Glomerular endothelial cell (primary cell): ENCODE measurements at regions not wholly inside any gene's neighbourhood (a gene's known extent, or its start where the extent isn't known, plus 50 kb on each side); places are given as distances from the start of the nearest gene placed in this dataset.
"Not testable (repeated sequence)": the region's sequence is repeated elsewhere in the genome, so short reads cannot be mapped to it uniquely, and the experiment has no call there.

Experiments used
- DNase-seq: peaks from one replicate; pipeline ENCODE4 v3.0.0-alpha.2; 2011; ENCODE audit warnings: low read depth, low spot score; ENCODE audit errors: extremely low read depth

DNA sequence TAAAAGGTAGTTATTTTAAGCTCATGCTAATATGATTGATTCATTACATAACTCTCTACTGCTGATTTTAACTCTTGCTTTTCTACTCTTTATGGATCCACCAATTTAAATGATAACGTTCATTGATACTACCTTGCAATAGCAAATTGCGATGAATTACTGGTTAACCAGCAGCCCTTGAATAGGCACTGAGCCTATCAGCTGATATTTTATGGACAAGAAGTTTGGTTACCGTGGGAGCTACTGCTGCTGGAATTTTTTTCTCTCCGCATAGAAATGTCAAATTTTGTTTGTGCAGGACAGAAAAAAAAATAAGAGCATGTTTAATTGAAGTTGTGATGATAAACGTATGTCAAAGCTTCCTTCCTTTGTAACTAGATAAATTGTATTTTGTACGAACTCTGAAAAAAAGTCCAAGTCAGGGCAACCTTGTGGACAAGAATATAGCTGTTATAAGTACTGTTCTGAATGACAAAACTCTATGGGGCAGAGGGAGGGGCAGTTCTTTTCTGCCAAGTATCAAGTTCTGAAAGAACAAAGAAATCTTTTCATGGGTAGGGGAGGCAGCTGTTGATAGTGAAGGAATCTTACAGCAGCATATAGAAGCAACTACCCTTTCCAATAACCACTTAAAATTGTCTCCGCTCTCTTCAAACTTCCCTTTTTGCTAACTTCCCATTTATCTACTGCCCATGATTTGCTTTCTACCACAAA, 434.9 kb upstream of the PABPC4L start:
- no peak for DNase-seq

DNA sequence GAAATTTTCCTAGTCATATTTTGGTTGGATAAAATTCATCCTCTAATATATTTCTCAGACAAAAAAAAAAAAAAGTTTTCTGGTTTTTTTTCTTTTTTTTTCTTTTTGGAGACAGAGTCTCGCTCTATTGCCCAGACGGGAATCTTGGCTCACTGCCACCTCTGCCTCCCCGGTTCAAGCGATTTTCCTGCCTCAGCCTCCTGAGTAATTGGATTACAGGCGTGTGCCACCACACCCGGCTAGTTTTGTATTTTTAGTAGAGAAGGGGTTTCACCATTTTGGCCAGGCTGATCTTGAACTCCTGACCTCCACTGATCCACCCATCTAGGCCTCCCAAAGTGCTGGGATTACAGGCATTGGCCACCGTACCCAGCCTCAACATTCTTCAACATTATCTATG, 432.7 kb upstream of the PABPC4L start:
- DNase-seq, result no peak

DNA sequence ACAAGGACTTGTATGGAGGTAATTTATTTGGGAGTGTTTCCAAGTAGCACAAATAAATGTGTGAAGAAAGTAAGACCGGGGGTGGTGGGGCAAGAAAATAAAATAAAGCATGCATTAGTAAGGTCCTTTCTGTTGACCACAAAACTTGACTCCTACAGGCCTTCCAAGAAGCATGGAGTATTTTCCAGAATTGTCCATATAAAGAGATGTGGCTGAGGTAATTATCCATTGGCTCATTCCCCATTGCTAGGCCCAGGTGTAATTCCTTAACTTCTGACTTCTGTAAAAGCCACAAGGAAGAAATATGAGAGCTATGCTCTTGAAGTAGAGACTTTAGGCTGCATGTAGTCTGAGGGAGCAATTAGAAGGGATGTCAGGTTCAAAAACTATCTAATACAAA, 430.5 kb upstream of the PABPC4L start:
- no peak for DNase-seq

DNA sequence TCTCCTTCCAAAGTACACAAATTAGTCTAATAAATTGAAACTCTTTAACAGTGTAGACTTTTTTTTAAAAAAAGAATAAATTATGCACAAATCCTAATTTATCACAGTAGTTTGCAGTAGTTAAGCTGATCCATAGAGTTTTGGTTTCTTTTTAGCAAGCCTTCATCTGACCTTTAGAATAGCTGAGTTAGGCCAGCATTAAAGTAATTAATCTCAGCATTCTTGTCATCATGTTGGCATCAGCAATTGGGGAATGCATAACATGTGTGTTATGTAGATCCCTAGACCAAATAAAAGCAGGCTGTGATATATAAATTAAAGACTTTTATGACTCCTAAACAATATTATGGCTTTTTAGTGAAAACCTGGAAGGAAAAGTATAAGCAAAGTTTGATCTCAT, 426.5 kb upstream of the PABPC4L start:
- DNase-seq, result no peak

DNA sequence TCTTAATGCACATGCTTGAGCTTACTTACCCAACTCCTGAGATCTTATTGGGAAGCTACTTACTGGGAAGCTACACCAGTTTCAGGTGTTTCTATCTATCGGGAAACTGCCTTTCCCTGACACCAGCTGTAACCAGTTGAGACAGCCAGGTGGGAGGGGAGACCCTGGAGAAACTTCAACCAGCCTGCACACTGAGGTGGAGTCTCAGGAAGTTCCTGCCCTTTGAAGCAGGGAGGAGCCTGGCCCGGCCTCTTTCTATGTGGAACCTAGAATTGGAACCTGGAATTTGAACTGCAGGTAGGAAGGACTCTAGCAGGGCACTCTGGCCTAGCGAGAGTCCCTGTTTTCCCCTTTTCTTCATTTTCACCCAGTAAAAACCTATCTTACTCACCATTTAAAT, 425.8 kb upstream of the PABPC4L start:
- no peak for DNase-seq

DNA sequence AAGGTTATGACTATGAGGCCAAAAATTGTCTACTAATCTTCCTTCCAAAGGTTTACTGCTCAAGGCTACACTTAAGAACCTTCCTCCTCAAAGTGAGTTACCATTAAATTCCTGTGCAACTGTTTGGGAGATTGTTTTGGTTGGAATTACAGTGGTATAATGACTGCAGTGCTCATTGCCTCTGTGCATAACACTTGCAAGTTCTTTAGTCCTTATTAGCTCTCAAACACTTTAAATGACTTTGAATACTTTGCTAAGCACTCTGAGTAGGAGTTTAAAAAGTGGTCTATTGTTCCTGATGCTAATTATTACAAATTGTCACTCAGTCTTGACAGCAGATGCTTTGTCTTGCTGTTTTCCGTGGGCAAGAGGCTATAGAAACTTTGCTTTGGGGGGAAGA, 422.8 kb upstream of the PABPC4L start:
- no peak for DNase-seq

DNA sequence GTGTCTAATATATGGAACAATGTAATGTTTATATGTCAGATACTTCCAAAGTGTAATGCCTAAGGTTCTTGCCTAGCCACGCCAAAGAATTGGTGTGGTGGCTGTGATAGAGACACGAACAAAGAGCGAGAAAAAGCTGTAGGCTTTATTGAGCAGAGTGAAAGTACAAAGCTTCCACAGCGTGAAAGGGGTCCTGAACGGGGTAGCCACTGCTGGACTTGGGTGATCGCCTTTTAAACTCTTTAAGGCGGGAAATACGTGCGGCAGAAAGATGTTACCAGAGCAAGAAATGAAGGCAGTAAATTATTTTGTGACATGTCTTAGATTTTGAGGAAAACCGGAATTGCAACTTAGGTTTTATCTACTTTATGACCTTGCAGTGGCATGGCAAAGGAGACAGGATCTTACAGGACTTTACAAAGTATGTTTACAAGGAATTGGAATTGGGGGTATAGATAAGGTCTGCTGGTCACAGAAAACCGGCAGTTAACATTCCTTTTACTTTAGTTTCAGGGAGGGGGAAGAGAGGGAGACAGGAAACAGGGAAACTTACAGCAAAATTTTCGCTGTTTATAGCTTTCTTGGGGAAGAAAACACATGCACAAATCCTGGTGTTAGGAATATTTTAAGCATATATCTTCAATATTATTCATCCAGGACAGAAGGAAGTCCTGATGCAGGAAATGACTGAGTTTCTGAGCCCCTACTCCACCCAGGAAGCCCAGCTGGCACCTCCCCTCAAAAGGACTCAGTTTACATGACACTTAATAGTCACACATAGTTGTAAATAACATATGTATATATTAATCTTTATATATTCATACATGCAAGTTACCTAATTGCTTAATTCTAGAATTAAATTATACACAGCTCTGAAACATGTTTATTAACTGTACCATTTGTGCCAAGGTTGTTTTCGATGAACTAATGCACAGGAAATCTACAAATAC, 421.3 kb upstream of the PABPC4L start:
- DNase-seq, result peak; percentile 20

DNA sequence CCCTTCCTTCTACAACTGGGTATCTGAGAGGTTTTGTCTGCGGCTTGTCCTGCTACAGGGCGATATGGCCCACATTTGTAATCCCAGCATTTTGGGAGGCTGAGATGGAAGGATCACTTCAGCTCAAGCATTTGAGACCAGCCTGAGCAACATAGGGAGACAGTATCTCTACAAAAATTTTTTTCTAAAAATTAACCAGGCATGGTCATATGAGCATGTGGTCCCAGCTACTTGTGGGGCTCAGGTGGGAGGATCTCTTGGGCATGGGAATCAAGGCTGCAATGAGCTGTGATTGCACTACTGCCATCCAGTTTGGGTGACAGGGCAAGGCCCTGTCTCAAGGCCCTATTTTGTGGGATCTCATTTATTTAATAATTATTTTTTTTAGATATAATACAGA, 420.6 kb upstream of the PABPC4L start:
- DNase-seq, result no peak

DNA sequence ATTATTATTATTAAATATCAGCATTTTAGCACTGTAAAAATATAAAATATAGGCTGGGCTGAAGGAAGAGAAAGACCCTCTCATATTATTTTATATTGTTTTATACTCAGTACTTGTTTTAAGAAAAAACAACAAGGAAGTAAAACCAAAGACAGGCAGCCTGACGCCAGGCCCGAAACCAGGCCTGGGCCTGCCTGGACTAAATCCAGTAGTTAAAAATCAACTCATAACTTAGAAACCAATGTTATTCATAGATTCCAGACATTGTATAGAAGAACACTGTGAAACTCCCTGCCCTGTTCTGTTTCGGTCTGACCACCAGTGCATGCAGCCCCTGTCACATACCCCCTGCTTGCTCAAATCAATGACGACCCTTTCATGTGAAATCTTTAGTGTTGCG, 420.1 kb upstream of the PABPC4L start:
- not testable (repeated sequence) for DNase-seq

DNA sequence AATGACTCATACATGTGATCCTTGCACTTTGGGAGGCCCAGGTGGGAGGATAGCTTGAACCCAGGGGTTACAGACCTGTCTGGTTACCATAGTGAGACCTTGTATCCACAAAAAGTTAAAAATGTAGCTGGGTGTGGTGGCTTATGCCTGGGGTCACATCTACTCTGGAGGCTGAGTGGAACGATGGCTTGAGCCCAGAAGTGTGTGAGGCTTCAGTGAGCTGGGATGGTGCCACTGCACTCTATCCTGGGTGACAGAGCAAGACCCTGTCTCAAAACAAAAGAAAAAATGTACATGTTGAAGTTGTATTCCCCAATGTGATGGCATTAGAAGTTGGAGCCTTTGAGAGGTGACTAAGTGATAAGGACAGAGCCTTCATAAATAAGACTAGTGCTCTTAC, 409.4 kb upstream of the PABPC4L start:
- no peak for DNase-seq

DNA sequence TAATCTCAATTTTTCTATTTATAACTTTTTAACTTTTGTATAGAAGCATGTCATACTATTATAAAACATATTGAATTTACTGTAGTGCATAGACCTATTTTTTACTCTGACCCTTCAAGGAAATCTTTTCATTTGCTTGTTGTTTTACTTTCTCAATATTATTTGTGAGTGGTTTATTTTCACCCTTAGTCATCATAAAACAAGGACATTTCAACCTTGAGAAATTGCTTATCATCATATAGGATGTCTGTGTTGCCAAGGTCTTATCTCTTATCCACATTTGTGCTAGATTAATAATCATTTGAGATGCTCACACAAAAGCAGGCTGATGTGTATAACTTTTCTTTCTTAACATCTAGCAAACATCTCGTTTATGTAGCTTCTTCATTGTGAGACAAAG, 408.6 kb upstream of the PABPC4L start:
- no peak for DNase-seq

DNA sequence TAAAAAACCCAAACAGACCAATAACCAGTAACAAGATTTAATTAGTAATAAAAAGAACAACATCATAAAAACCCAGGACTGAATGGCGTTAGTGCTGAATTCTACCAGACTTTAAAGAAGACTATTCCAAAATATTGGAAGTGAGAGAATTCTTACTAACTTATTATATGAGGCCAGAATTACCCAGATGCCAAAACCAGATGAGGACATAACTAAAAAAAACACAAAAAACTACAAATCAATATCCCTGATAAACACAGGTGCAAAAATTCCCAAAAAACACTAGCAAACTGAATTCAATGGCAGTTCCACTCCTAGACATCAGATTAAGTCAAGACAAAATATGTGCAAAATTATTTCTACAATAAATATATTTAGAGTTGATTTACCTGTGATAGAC, 400.1 kb upstream of the PABPC4L start:
- no peak for DNase-seq

DNA sequence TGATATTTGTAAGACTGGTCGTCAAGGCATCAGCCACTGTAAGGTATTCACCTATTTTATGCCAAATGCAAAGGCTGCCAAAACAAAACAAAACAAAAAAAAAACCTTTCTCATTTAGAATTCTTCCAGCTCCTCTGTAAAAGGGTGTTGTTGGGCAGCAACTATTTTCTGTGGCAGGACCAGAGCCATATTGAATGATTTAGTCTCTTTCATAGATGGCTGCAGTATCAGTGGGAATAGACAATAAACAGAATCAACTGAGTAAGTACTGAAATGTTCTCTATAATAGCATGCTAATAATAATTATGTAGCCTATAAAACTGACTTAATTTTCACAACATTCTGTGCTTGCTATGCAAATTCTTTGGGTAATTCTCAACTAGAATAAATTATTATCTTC, 389.7 kb upstream of the PABPC4L start:
- DNase-seq, result no peak

DNA sequence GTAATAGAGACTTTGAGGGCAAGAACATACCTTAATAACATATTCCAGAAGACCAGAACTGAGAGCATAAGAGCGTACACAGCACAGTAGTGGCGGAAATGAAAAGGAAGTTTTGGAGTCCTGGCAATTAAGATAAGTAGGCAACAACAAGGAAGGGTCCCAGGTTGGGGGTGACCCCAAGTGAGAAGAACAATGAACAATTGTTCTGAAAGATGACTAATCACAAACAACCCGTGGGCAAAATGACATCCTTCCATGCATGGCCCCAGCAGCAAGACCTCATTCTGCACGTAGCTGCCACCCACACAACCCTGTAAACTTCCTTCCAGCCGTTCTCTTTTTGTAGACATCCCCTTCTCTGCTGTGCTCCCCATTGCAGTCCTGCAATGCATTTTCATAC, 384.4 kb upstream of the PABPC4L start:
- peak; percentile 88 for DNase-seq

DNA sequence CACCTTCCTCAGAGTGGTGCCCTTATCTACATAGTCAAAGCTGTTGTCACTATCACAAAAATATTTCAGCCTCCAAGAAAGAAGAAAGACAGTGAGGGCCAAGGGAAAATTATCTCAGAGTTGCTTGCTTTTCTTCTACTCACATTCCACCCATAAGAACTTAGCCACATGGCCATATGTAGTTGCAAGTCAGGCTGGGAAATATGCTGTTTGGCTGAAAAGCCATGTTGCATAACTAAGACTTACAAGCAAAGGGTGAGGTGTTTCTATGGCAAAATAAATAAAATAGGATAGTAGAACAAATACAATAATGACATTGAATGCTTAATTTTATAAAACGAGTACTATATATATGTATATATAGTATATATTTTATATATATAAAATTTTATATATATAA, 365.9 kb upstream of the PABPC4L start:
- DNase-seq, result no peak

DNA sequence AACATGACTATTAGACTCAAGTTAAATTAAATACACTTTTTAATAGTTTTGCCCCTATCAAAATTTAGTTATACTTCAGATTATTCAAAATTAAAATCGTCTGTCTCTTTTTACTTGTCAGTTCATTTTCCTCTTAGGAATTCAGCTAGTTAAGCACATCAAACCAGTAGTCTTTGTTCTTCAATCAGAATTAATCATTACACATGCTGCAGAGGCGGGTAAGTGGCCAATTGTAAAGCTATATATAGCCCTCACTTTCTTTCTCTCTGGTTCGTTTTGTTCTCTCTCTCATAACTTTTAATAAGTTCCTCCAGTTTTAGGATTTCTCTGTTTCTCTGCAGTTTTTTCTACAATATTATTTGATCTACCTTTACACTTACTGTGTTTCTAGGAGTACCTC, 359.1 kb upstream of the PABPC4L start:
- no peak for DNase-seq

DNA sequence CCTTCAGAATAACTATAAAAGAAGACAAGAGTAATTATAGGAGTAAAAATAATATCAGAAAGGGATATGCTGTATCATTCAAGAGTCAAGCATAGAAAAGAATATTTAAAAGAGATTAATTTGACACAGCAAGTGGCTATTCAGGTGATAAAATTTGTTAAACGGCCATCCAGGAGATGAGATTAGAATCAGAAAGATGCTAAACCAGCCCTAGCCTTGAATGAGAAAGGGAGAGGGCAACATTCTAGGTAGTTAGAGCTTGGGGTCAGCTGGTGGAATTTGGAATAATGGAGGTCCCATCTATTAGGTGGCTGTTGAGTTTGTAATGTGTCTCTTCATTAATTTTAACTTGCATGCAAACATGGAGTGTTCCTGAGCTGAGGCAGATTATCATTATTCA, 350.5 kb upstream of the PABPC4L start:
- no peak for DNase-seq

DNA sequence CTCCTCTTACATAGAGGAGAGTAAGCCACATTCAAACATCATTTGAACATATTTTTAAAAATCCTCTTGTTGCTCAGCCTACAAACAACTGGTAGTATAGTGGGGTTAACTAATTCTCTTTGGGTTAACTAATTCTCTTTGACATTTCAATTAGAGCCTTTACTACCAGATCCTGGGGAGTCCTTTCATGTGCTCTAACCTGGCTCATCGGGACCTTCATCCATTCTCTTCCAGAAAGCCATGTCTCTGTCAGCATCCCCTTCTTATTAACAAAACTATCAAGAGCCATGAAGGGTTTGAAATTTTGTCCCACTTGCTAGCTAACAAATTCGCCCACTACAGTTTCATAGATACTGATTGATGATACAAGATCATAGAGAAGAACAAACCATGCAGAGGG, 349.8 kb upstream of the PABPC4L start:
- DNase-seq, result no peak

DNA sequence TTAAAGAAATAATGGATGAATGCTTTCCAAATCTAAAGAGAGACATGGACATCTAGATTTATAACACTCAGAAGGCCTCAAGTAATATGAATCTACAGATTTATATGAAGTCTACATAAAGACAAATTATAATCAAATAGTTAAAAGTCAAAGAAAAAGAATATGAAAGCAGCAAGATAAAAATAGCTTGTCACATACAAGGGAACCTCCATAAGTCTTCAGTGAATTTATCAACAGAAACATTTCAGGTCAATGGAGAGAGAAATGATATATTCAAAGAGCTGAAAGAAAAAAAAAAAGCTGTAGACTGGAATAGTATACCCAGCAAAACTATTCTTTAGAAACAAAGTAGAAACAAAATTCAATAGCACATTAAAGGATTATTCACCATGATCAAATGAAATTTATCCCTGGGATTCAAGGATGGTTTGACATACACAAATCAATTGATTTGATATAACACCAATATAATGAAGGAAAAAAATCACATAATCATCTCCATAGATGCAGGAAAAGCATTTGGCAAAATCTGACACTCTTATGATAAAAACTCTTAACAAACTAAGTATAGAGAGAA, 346.6 kb upstream of the PABPC4L start:
- no peak for DNase-seq

DNA sequence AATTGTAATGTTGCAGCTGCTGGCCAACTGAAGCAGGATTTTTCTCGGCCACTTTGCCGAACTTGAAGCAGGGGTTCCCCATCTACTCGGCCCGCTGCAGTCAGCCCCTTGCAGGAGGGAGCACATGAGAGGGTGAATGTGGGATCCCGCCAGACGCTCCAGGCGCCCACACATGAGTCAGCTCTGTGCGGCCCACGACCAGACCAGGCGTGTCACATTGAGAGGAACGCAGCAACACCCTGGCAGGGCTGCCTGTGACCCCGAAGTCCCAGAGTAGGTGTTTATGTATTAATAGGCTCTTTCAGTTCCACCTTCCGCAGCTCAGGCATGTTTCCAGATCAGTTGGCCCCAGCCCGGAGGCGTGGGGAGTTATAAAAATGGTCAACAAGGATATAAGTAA, 344.7 kb upstream of the PABPC4L start:
- DNase-seq, result no peak

DNA sequence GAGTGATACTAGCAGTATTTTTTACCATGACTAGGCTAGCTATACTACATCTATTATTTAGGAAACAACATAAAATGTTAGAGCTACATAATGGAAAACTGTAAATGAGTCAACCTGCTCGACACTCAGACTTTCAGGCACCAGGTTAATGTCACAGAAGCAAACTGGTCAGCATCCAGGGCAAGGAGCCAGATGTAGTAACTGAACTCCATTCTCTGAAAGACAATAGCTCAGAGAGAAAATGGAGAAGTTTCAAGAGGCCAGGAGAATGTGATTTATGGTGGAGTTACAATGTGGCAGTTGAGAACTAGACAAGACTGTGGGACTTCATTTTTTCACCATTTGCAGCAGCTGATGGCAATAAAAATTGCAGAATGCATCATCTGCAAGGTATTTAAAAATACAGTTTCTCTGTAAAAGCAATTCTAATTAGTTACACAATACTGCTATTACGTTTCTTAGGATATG, 342.7 kb upstream of the PABPC4L start:
- peak; percentile 45 for DNase-seq

DNA sequence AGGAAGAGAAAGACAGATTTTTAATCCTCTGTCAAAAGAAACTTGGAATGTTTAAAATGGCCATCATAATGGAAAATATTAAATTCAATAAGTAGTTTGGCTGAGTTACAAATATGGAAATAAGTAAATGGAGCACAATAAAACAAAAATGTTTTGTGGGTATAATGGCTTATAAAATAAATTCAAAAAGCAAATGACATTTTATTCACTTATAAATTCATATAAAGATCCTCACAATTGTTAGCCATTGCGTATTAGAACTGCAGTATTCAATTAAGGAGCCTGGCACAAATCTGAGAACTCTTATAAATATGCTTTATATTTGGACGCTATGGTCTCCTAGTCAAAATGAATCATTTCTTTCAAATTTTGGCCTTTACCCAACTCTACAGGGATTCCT, 339.0 kb upstream of the PABPC4L start:
- no peak for DNase-seq
